Cardiac muscle cell (in vitro differentiated cells and primary cell): ENCODE measurements at regions not wholly inside any gene's neighbourhood (a gene's known extent, or its start where the extent isn't known, plus 50 kb on each side); places are given as distances from the start of the nearest gene placed in this dataset.

Source experiments
- DNase-seq, 2 donors: peaks; one replicate each; pipeline versions ENCODE4 v3.0.0 to v3.0.0-alpha.2; 2010 to 2017; ENCODE audit warnings: low read depth in 1 of 2, low spot score in 1 of 2
- H3K27ac ChIP-seq: fragments of 200-600 bp; sonication (generic); 2 replicates; pipeline ENCODE4 v1.5.1; 2016
- H3K27me3 ChIP-seq: fragments of 200-600 bp; sonication (generic); 2 replicates; pipeline ENCODE4 v1.6.0; 2016; ENCODE audit warnings: control low read depth
- H3K36me3 ChIP-seq: fragments of 200-600 bp; sonication (generic); 2 replicates; pipeline ENCODE4 v1.5.1; 2016; ENCODE audit warnings: control low read depth
- H3K4me1 ChIP-seq: fragments of 200-600 bp; sonication (generic); 2 replicates; pipeline ENCODE4 v1.8.1; 2017; ENCODE audit warnings: low read depth, mild to moderate bottlenecking, mixed run types
- H3K4me3 ChIP-seq: fragments of 200-600 bp; sonication (generic); 2 replicates; pipeline ENCODE4 v1.5.1; 2016; ENCODE audit warnings: mild to moderate bottlenecking
- H3K9me3 ChIP-seq: fragments of 200-600 bp; sonication (generic); 2 replicates; pipeline ENCODE4 v1.5.1; 2017; ENCODE audit warnings: low read depth, mild to moderate bottlenecking, control low read depth
- TF ChIP-seq, protein P1 (sequence below): IDR thresholded peaks from 2 replicates; pipeline ENCODE4 v1.5.1; 2012; ENCODE audit warnings: low read depth, mild to moderate bottlenecking, low read length

DNA sequence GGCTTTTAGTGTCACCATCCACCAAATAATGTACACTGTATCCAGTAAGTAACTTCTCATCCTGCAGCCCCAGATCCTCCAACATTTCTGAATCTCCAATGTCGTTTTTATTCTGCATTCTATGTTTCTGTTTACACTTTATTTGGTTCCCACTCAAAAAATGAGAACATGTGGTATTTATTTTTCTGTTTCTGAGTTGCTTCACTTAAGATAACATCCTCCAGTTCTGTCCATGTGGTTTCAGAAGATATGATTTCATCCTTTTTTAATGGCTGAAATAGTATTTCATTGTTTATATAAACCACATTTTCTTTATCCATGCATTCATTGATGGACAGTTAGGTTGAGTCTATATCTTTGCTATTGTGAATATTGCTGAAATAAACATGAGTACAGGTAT, 677.3 kb upstream of the FTMT start:
- H3K36me3 ChIP-seq: no peaks in the 10 kb centered on the region
- no peaks in the 10 kb centered on the region for H3K27me3 ChIP-seq
- H3K27ac ChIP-seq: no peak overlapping the region
- DNase-seq: peak in 1 of 2 donors; percentile 12
- TF ChIP-seq, protein P1, sequence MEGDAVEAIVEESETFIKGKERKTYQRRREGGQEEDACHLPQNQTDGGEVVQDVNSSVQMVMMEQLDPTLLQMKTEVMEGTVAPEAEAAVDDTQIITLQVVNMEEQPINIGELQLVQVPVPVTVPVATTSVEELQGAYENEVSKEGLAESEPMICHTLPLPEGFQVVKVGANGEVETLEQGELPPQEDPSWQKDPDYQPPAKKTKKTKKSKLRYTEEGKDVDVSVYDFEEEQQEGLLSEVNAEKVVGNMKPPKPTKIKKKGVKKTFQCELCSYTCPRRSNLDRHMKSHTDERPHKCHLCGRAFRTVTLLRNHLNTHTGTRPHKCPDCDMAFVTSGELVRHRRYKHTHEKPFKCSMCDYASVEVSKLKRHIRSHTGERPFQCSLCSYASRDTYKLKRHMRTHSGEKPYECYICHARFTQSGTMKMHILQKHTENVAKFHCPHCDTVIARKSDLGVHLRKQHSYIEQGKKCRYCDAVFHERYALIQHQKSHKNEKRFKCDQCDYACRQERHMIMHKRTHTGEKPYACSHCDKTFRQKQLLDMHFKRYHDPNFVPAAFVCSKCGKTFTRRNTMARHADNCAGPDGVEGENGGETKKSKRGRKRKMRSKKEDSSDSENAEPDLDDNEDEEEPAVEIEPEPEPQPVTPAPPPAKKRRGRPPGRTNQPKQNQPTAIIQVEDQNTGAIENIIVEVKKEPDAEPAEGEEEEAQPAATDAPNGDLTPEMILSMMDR: no peak
- H3K4me3 ChIP-seq: no peak overlapping the region
- no peaks in the 10 kb centered on the region for H3K9me3 ChIP-seq
- no peaks in the 10 kb centered on the region for H3K4me1 ChIP-seq

DNA sequence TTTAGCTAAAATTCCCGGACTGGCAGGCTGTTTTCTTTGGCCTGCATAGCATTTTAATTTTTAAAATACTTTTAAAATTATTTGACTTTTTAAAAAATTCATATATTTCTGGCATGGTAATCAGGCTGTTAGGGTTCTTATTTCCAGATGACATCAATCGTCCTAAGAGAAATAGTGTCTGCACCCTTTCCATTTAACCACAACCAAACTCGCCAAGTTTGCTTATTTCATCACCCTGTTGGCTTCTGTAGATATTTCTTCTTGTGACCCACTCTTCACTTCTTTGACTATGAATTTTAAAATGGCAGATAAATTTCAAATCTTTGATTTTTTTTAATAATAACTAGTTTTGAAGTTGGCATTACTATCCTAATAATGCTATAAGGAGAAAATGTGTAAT, 675.7 kb upstream of the FTMT start:
- H3K27me3 ChIP-seq: no peaks in the 10 kb centered on the region
- TF ChIP-seq, protein P1: no peak
- no peaks in the 10 kb centered on the region for H3K4me1 ChIP-seq
- no peaks in the 10 kb centered on the region for H3K36me3 ChIP-seq
- no peak overlapping the region for H3K4me3 ChIP-seq
- H3K27ac ChIP-seq: no peak overlapping the region
- peak in 1 of 2 donors; percentile 19 for DNase-seq
- H3K9me3 ChIP-seq: no peaks in the 10 kb centered on the region

DNA sequence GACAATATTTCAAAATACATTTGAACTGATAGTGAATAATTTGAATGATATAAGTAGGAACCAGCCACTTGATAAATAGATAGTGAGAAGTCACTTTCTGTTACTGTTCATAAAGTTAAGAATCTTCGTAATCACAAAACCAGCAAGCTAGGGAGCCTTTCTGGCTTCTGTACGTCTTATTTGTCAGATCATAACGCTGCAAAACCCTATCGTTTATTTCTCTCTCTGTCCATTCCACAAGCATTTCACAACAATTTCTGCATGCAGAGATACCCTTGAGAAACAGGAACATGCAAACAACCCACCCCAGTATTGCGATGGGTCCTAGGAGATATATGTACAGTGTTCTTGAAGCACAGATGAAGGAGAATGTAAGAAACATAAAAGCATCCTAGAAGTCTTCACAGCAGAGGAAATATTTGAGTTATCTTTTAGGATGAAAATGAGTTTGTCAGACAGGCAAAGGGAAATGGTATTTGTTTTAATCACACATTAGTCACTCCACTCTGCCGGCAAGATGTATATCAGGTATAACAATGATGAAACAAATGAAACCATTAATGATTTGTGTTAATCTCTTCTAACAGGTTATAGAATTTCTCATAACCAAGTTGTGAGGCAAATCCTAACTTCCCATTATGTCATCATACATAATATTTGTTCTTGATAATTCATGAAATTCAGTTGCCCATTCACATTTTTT, 668.7 kb upstream of the FTMT start:
- Histone ChIP-seq H3K27me3 (peaks cover 2% of the 10 kb centered on the region), H3K4me3 (no peak overlapping the region), H3K4me1 (no peaks in the 10 kb centered on the region), H3K9me3 (no peaks in the 10 kb centered on the region), H3K36me3 (no peaks in the 10 kb centered on the region), H3K27ac (no peak overlapping the region)
- DNase-seq: peak in 1 of 2 donors; percentile 22
- TF ChIP-seq, protein P1: no peak

DNA sequence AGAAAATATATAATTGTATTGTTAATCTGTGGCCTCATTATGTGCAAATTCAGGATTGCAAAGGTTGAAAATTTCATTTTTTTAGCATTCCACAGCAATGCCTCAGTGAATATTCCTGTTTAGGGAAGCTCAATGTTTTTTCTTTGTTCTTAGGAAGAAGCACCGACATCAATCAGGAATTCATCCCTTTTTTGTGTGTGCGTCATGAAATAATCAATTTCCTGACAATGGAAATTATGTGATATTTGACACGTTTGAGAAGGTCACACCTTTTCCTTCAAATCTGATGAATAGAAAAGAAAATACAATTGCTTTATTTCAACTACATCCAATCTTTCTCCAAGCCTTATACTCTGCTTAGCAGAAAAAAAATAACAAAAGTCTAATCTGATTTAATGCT, 662.8 kb upstream of the FTMT start:
- Histone ChIP-seq H3K36me3 (no peaks in the 10 kb centered on the region), H3K4me1 (peaks cover 9% of the 10 kb centered on the region), H3K9me3 (no peaks in the 10 kb centered on the region), H3K27me3 (no peaks in the 10 kb centered on the region), H3K27ac (no peak overlapping the region), H3K4me3 (no peak overlapping the region)
- no peak for DNase-seq
- TF ChIP-seq, protein P1: no peak

DNA sequence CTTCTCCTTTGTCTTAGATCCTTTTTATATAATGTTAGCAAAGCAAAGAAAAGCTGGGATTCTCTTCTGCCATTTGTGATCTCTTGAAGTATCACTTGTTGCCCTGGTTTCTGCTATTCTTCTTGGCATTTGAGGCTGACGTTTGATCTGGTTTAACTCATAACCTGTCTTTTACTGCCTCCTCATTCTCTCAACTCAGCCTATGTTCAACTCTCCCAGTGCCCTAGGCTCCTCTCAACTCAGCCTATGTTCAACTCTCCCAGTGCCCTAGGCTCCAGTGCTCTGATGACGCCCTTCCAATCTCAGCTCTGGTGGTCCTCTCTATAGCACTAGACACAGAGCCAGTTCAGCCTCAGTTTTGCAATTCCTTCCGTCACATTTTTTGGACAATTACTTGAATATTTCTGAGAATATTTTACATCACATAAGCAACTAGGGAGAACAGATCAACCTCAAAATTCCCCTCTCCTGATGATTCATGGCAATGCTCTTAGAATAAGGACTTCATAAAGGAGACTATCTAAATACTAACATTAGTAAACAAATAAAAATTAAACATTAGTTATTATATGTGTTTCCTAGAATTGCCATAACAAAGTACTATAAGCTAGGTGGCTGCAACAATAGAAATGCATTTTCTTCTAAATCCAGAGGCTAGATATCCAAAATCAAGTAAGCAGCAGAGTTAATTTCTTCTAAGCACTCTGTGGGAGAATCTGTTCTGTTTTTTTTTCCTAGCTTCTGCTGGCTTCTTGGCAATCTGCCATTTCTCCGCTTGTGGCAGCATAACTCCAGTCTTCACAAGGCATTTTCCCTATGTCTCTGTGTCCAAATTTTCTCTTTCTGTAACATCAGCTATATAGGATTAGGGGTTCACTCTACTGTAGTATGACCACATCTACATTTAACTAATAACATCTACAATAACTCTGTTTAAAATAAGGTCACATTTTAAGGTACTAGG, 662.1 kb upstream of the FTMT start:
- Histone ChIP-seq H3K27ac (no peak overlapping the region), H3K9me3 (no peaks in the 10 kb centered on the region), H3K36me3 (no peaks in the 10 kb centered on the region), H3K4me3 (no peak overlapping the region), H3K27me3 (no peaks in the 10 kb centered on the region), H3K4me1 (peaks cover 9% of the 10 kb centered on the region)
- TF ChIP-seq, protein P1: no peak
- DNase-seq: peak; percentile 81 to 86
